ENCODE measurements at regions not wholly inside any gene's neighbourhood (a gene's known extent, or its start where the extent isn't known, plus 50 kb on each side); places are given as distances from the start of the nearest gene placed in this dataset.

DNA sequence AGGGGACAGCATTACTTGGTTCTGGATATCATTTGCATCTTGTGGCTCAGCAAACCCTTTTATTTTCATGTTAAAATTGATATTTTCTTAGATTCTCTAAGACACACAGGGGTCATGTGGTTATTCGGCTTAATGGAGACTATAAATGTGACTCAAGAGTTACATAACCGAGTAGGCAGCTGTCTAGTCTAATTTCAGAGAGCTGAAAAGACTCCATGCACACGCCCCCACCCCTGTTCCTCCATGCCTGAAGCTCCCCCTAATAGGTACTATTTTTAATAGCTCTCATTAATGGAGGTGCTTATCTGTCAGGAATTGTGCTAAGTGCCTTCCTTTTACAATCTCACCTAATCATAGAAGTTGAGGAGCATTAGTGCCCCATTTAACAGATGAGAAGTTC is 189.2 kb upstream of the ARHGAP20 start:
- no peak overlapping the region for H2AFZ ChIP-seq (ENCODE audit: control insufficient read depth, low read depth, low read length)
- WGBS (ENCODE audit: insufficient coverage, insufficient replicate concordance, low lambda C conversion rate, missing lambda C conversion rate): 23% methylated on average over 3 of the region's 3 CpGs
- no peaks in the 10 kb centered on the region for H3K4me1 ChIP-seq (ENCODE audit: control insufficient read depth, insufficient read depth, low read length)
- TF ChIP-seq SMARCA5 (IDR thresholded peaks at IDR 0.05): no peak
- no peak for TF ChIP-seq EZH2 (IDR thresholded peaks at IDR 0.05; ENCODE audit: borderline replicate concordance, control insufficient read depth, low read depth, low read length)
- TF ChIP-seq TCF12 (IDR thresholded peaks at IDR 0.05; ENCODE audit: low read depth, low read length): no peak
- no peak for TF ChIP-seq ASH2L (IDR thresholded peaks at IDR 0.05; ENCODE audit: borderline replicate concordance, low read depth)
- no peak for TF ChIP-seq TCF7 (IDR thresholded peaks at IDR 0.05; ENCODE audit: borderline replicate concordance)
- TF ChIP-seq ATF7 (IDR thresholded peaks at IDR 0.05; ENCODE audit: low read depth): no peak
- TF ChIP-seq, protein P1, sequence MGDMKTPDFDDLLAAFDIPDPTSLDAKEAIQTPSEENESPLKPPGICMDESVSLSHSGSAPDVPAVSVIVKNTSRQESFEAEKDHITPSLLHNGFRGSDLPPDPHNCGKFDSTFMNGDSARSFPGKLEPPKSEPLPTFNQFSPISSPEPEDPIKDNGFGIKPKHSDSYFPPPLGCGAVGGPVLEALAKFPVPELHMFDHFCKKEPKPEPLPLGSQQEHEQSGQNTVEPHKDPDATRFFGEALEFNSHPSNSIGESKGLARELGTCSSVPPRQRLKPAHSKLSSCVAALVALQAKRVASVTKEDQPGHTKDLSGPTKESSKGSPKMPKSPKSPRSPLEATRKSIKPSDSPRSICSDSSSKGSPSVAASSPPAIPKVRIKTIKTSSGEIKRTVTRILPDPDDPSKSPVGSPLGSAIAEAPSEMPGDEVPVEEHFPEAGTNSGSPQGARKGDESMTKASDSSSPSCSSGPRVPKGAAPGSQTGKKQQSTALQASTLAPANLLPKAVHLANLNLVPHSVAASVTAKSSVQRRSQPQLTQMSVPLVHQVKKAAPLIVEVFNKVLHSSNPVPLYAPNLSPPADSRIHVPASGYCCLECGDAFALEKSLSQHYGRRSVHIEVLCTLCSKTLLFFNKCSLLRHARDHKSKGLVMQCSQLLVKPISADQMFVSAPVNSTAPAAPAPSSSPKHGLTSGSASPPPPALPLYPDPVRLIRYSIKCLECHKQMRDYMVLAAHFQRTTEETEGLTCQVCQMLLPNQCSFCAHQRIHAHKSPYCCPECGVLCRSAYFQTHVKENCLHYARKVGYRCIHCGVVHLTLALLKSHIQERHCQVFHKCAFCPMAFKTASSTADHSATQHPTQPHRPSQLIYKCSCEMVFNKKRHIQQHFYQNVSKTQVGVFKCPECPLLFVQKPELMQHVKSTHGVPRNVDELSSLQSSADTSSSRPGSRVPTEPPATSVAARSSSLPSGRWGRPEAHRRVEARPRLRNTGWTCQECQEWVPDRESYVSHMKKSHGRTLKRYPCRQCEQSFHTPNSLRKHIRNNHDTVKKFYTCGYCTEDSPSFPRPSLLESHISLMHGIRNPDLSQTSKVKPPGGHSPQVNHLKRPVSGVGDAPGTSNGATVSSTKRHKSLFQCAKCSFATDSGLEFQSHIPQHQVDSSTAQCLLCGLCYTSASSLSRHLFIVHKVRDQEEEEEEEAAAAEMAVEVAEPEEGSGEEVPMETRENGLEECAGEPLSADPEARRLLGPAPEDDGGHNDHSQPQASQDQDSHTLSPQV (IDR thresholded peaks at IDR 0.05): no peak
- no peak for TF ChIP-seq CHD1 (IDR thresholded peaks at IDR 0.05; ENCODE audit: low read depth, low read length)
- TF ChIP-seq PML (IDR thresholded peaks at IDR 0.05; ENCODE audit: low read length): no peak
- no peak for TF ChIP-seq BMI1 (IDR thresholded peaks at IDR 0.05; ENCODE audit: borderline replicate concordance)
- no peak for TF ChIP-seq ZZZ3 (IDR thresholded peaks at IDR 0.05; ENCODE audit: control insufficient read depth, insufficient read length, low read depth)
- TF ChIP-seq JUND (IDR thresholded peaks at IDR 0.05; ENCODE audit: low read depth, low read length): no peak
- TF ChIP-seq JUNB (IDR thresholded peaks at IDR 0.05): no peak
- TF ChIP-seq, protein P2, sequence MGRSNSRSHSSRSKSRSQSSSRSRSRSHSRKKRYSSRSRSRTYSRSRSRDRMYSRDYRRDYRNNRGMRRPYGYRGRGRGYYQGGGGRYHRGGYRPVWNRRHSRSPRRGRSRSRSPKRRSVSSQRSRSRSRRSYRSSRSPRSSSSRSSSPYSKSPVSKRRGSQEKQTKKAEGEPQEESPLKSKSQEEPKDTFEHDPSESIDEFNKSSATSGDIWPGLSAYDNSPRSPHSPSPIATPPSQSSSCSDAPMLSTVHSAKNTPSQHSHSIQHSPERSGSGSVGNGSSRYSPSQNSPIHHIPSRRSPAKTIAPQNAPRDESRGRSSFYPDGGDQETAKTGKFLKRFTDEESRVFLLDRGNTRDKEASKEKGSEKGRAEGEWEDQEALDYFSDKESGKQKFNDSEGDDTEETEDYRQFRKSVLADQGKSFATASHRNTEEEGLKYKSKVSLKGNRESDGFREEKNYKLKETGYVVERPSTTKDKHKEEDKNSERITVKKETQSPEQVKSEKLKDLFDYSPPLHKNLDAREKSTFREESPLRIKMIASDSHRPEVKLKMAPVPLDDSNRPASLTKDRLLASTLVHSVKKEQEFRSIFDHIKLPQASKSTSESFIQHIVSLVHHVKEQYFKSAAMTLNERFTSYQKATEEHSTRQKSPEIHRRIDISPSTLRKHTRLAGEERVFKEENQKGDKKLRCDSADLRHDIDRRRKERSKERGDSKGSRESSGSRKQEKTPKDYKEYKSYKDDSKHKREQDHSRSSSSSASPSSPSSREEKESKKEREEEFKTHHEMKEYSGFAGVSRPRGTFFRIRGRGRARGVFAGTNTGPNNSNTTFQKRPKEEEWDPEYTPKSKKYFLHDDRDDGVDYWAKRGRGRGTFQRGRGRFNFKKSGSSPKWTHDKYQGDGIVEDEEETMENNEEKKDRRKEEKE (IDR thresholded peaks at IDR 0.05): no peak
- POLR2A ChIA-PET: no interaction called here
- CTCF ChIA-PET: no interaction called here
- no peaks in the 10 kb centered on the region for H4K20me1 ChIP-seq (ENCODE audit: control insufficient read depth, insufficient read depth)
- H3K9me3 ChIP-seq (replicated peaks; ENCODE audit: control insufficient read depth, insufficient read depth, low read length): no peaks in the 10 kb centered on the region
- H3K27ac ChIP-seq (ENCODE audit: control insufficient read depth, insufficient read depth): no peak overlapping the region
- RAD21 ChIA-PET (ENCODE audit: unreplicated experiment): no interaction called here
- SMC1A ChIA-PET (ENCODE audit: uncharacterized antibody, unreplicated experiment): interaction anchor here (1.1 to 1.3 kb wide), 2 partner anchors 12 to 49 kb away, joined by 3 read pairs; no protein-coding TSS in a partner anchor
- in situ Hi-C loops (cut with MboI): no loop called here
- intact Hi-C loops (cut with micrococcal nuclease; ENCODE audit: unreplicated experiment): no loop called here
- H3K4me3 ChIP-seq: no peak overlapping the region
- H3K27me3 ChIP-seq (replicated peaks in 1 of 2; ENCODE audit: control insufficient read depth in 2 of 2, insufficient read depth in 2 of 2, low read length in 1 of 2): no peaks in the 10 kb centered on the region; a peak in 1 of 4 replicates
- DNase-seq (ENCODE audit: low read depth, low spot score) (no peak), ATAC-seq (no peak), FAIRE-seq (no peak)
- H3K9ac ChIP-seq (ENCODE audit: control insufficient read depth, insufficient read depth, low read length): no peak overlapping the region
- H3K36me3 ChIP-seq (ENCODE audit: control insufficient read depth in 2 of 2, insufficient read depth in 2 of 2, low read length in 1 of 2): no peaks in the 10 kb centered on the region
- no TSS peak for BruUV-seq (replicated peaks)
- H3K79me2 ChIP-seq (ENCODE audit: control insufficient read depth, insufficient read depth, low read length): no peaks in the 10 kb centered on the region
- H3K4me2 ChIP-seq (ENCODE audit: control insufficient read depth, insufficient read depth): no peak overlapping the region

All from GM12878 (cell line).